Motor neuron (in vitro differentiated cells): ENCODE measurements at regions not wholly inside any gene's neighbourhood (a gene's known extent, or its start where the extent isn't known, plus 50 kb on each side); places are given as distances from the start of the nearest gene placed in this dataset.

ENCODE experiments used
- ATAC-seq, 8 experiments: fragments of 200-7000 bp; cut with Tn5 transposase; replicated peaks in 6 of 8; 2 replicates each; pipeline ENCODE4 v1.8.0; 2021; ENCODE audit warnings: mild to moderate bottlenecking in 8 of 8, moderate library complexity in 8 of 8
- H3K27ac ChIP-seq, 2 donors: fragments of 250-450 bp; sonication (Bioruptor Pico); 2 replicates each; pipeline ENCODE4 v1.9.0; 2021; ENCODE audit warnings: antibody characterized with exemption in 2 of 2, mild to moderate bottlenecking in 2 of 2, moderate library complexity in 1 of 2
- H3K4me1 ChIP-seq, 2 donors: fragments of 250-450 bp; sonication (Bioruptor Pico); replicated peaks in 1 of 2; 2 replicates each; pipeline ENCODE4 v1.6.1; 2021; ENCODE audit warnings: antibody characterized with exemption in 2 of 2, mild to moderate bottlenecking in 2 of 2, moderate library complexity in 1 of 2
- H3K4me3 ChIP-seq, 5 donors: fragments of 250-450 bp; sonication (Bioruptor Pico); 2 replicates each; pipeline ENCODE4 v1.9.0; 2021; ENCODE audit warnings: antibody characterized with exemption in 5 of 5, mild to moderate bottlenecking in 5 of 5, moderate library complexity in 4 of 5
- WGBS, 10 experiments: fragments of 450-650 bp; shearing (Covaris generic); methylation state at CpG; one replicate each; pipeline ENCODE4 v1.0.0; 2022; 5-methylcytosine and 5-hydroxymethylcytosine counted together
- in situ Hi-C, 9 experiments: fragments of 400-800 bp; cut with MboI; loops; one replicate each; pipeline ENCODE4 v1.15.0; 2021; ENCODE audit warnings: low sequenced_read_pairs in 9 of 9, low pct_unique_long_range_greater_than_20kb in 2 of 9; ENCODE audit not compliant: unreplicated experiment in 9 of 9

GRCh38 chr7:26480156-26480555 lies 188.5 kb downstream of the SNX10 start:
- Histone ChIP-seq H3K4me1 (peaks cover 48 to 82% of the 10 kb centered on the region in 2 donors), H3K4me3 (no peak overlapping the region), H3K27ac (no peak overlapping the region)
- peak in 3 of 8 experiments; percentile 41 to 48 (median 47) for ATAC-seq
- 11 to 90% (median 28%) methylated on average over 1 to 6 of the region's 9 CpGs; no CpG with 5 or more reads in 2 of the 10 experiments for WGBS, 10 experiments
- in situ Hi-C loops, result no loop called here

DNA sequence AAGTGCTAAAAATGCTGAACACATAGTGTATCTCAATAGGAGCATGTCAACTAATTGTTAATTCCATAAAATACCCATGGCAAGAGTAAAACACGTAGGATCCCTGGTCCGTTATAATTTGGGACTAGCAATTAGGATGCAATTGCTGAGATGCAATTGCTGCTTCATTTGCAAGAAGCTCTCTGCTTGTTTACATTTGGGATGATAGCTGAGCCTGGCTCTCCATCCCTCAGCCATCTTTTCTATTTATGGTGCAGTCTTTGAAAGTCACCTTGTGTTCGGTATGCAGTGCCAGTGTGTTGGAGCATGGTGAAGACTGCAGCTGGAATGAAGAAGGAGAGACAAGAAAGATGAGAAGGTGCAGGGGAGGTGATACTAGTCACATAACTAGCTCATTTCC lies 191.3 kb downstream of the SNX10 start:
- no peak overlapping the region for H3K4me3 ChIP-seq
- no peak for ATAC-seq
- in situ Hi-C loops, result no loop called here

GRCh38 chr7:26483843-26484242 lies 192.2 kb downstream of the SNX10 start:
- Histone ChIP-seq H3K27ac (peak overlapping the region; percentile 8 to 36), H3K4me1 (peaks cover 61 to 90% of the 10 kb centered on the region in 2 donors), H3K4me3 (no peak overlapping the region)
- no peak for ATAC-seq
- WGBS, 10 experiments, result 13 to 100% (median 94%) methylated on average over 1 to 4 of the region's 5 CpGs; no CpG with 5 or more reads in 1 of the 10 experiments
- in situ Hi-C loops, result no loop called here

More for the DNA sequence above, 191.3 kb downstream of the SNX10 start:
- WGBS, 10 experiments, result 40 to 80% (median 58%) methylated on average over 1 to 3 of the region's 3 CpGs; no CpG with 5 or more reads in 4 of the 10 experiments
- Histone ChIP-seq H3K27ac (no peak overlapping the region), H3K4me1 (peaks cover 61 to 97% of the 10 kb centered on the region in 2 donors)

GRCh38 chr7:26485367-26485934 lies 193.8 kb downstream of the SNX10 start:
- peaks cover 54 to 81% of the 10 kb centered on the region in 2 donors for H3K4me1 ChIP-seq
- 0 to 62% (median 21%) methylated on average over 1 to 6 of the region's 6 CpGs for WGBS, 10 experiments
- H3K4me3 ChIP-seq, result no peak overlapping the region
- peak in 6 of 8 experiments; percentile 29 to 93 (median 90) for ATAC-seq
- in situ Hi-C loops, result no loop called here
- peak overlapping the region in 1 of 2 donors; percentile 29 for H3K27ac ChIP-seq

GRCh38 chr7:26486153-26486552 lies 194.5 kb downstream of the SNX10 start:
- Histone ChIP-seq H3K27ac (peak overlapping the region in 1 of 2 donors; percentile 29), H3K4me3 (no peak overlapping the region), H3K4me1 (peaks cover 47 to 81% of the 10 kb centered on the region in 2 donors)
- no peak for ATAC-seq
- in situ Hi-C loops, result no loop called here
- WGBS, 10 experiments, result 29 to 100% (median 96%) methylated on average over 1 to 8 of the region's 8 CpGs; no CpG with 5 or more reads in 3 of the 10 experiments

DNA sequence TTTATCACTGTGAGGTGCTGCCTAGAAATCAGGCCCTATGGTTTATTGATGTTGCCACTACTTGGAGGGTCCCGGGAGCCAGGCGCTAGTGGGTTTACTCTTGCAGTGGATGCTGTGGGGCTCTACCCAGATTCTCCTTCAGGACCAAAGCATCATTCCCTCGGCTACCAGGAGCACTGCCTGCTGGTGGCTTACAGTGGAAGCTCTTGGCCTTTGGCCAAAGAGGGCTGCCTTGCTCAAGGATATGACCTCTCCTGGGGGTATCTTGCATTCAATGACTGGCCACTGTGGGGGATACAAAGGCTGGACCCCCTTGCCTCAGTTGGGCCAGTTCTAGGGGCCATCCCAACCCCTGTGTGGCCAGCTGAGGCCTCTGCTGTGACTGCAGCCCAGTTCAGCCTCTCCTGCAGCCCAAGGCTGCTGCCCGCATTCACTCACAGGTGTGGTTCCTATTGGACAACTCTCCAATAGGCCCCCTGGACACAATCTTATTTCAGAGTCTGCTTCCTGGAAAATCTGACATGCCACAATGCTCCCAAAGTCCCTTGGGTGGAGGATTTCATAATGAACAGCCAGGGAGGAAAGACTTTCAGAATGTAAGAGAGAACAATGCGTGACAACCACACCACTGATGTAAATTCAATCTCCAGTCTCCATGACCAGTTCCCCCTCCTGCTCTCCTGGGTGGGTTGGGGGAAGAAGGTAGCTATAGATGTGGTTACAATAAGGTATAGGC lies 196.3 kb downstream of the SNX10 start:
- Histone ChIP-seq H3K4me1 (peaks cover 33 to 70% of the 10 kb centered on the region in 2 donors), H3K27ac (no peak overlapping the region), H3K4me3 (no peak overlapping the region)
- in situ Hi-C loops, result no loop called here
- WGBS, 10 experiments, result 100% methylated on average over 2 to 3 of the region's 5 CpGs; no CpG with 5 or more reads in 8 of the 10 experiments
- no peak for ATAC-seq

GRCh38 chr7:26489391-26489790 lies 197.7 kb downstream of the SNX10 start:
- H3K27ac ChIP-seq, result no peak overlapping the region
- no peak overlapping the region for H3K4me3 ChIP-seq
- in situ Hi-C loops, result no loop called here
- H3K4me1 ChIP-seq, result peaks cover 23 to 55% of the 10 kb centered on the region in 2 donors
- ATAC-seq, result no peak
- 38 to 100% (median 89%) methylated on average over 1 of the region's 1 CpG; no CpG with 5 or more reads in 1 of the 10 experiments for WGBS, 10 experiments

DNA sequence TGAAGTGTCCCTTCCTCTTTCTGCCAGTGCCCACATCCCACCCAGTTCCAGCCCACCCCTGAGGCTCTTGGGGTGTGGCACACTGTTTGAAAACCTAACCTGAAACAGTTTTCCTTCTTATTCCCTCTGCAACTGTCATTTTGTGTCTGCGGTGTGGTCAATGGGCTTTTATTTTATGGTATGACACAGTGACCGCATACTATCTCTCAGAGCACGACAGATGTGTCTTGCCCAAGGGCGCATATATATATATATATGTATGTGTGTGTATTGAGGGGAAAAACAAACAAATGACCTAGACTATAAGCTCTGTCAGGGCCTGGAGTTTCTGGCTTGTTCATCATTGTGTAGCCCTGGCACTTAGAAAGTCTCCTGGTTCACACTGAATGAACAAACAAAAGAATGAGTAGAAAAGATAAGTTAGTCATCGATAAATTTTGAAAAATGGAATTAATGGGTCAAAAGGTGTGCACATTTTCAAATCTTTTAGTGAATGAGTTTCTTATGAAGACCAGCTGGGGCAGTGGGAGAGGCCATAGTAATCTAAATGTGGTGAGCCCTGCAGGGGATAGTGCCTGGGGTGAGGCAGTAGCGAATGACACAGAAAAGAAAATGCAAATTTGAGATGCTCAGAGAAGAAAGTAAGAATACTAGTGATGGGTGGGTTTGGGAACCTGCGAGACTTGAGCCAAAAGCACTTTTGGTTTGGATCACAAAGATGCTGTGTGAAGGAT lies 198.4 kb downstream of the SNX10 start:
- H3K27ac ChIP-seq, result no peak overlapping the region
- WGBS, 10 experiments, result 20 to 92% (median 87%) methylated on average over 2 to 7 of the region's 7 CpGs
- H3K4me3 ChIP-seq, result no peak overlapping the region
- H3K4me1 ChIP-seq, result peaks cover 17 to 48% of the 10 kb centered on the region in 2 donors
- peak in 3 of 8 experiments; percentile 4 to 51 (median 40) for ATAC-seq
- in situ Hi-C loops, result no loop called here

DNA sequence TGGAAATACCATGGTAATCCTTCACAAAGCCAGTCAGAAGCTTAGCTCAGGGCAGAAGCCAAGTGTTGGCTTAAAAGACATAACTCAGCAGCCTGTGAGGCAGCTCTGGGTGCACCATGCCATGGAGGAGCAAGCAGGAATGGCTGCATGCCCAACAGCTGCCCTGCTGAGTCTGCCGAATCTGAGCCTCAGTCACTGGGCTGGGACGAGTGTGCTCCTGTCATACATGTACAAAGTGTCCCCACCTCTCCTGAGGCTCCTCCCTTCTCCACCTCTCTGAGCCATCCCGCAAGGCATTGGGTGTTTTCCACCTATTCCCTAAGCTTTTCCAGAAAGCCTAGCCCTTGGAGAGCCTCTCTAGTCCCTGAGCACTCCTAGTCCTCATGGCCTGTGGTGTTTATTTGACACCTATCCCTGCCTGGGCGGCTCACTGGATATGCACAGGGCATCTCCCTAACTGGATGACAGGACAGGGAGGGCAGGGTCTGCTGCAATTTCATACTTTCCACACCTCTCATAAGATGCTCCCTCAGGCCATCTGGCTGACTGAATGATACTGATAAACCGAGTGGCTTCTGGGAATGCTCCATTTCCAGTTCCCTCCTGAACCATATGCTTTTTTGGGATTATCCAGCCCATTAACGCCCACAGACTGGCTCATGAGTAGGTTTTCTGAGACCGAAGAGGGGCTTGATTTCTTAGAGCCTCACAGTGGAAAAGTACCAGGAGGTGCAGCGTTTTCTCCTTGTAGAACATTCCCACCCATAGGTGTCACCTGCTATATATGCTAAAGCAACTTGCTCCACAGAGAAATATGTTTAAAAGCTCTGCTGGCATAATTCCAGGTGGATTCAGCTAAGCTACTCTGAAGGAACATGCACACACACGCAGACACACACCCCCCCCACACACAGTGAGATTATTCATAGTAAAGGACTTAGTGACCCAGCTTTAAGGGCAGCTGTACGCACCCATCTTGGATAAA lies 199.3 kb downstream of the SNX10 start:
- Histone ChIP-seq H3K27ac (no peak overlapping the region), H3K4me1 (peaks cover 8 to 46% of the 10 kb centered on the region in 2 donors), H3K4me3 (no peak overlapping the region)
- in situ Hi-C loops, result no loop called here
- ATAC-seq, result peak; percentile 12 to 88 (median 44)
- 10 to 100% (median 80%) methylated on average over 1 to 7 of the region's 10 CpGs; no CpG with 5 or more reads in 1 of the 10 experiments for whole genome bisulfite sequencing, 10 experiments

GRCh38 chr7:26492816-26493215 lies 201.2 kb downstream of the SNX10 start:
- WGBS, 10 experiments, result 0 to 100% (median 89%) methylated on average over 1 to 4 of the region's 4 CpGs; no CpG with 5 or more reads in 1 of the 10 experiments
- in situ Hi-C loops, result no loop called here

DNA sequence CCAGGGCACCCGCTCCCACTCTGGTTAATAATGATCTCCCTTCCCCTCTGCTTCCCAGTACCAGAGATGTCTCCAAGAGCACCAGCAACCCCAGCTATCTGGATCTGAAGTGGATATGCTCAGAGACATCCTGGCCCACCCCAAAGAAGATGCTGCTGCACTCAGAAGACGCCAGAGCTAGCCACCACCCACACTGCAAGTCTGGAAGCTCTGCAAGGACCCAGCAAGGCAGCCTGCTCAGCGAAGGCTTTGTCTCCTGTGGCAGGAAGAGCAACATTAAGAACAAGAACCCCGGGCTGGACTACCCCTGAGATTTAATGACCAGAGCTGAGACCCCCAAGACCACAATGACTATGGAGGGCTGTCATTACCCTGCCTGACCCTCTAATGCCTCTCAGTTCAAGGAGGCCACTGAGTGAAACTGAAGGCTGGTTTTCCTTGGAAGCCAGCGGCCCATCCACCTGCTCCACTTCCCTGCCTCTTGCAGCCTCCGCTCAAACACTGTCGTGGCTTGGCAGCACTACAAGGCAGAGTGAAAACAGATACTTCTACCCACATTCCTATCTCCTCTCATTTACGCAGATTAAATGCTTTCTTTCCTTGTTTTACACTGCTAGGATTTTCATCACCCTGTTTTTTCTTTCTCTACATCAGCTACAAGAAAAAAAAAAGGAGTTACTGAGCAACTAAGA lies 202.2 kb downstream of the SNX10 start:
- no peak overlapping the region for H3K4me3 ChIP-seq
- WGBS, 10 experiments, result 46 to 96% (median 87%) methylated on average over 1 to 7 of the region's 8 CpGs; no CpG with 5 or more reads in 1 of the 10 experiments
- peaks cover 0 to 27% of the 10 kb centered on the region in 2 donors for H3K4me1 ChIP-seq
- no peak overlapping the region for H3K27ac ChIP-seq
- ATAC-seq, result no peak
- in situ Hi-C loops, result no loop called here

More at GRCh38 chr7:26492816-26493215, 201.2 kb downstream of the SNX10 start:
- H3K4me1 ChIP-seq, result peaks cover 3 to 30% of the 10 kb centered on the region in 2 donors
- ATAC-seq, result peak in 1 of 8 experiments; percentile 54
- no peak overlapping the region for H3K27ac ChIP-seq
- H3K4me3 ChIP-seq, result no peak overlapping the region
